Muscle layer of duodenum (tissue), 2 donors: ENCODE measurements at regions not wholly inside any gene's neighbourhood (a gene's known extent, or its start where the extent isn't known, plus 50 kb on each side); places are given as distances from the start of the nearest gene placed in this dataset.

Source experiments
- H3K27ac ChIP-seq: one replicate; pipeline ENCODE4 v1.7.0; 2013; ENCODE audit warnings: mild to moderate bottlenecking, low read length
- H3K27me3 ChIP-seq: one replicate; pipeline ENCODE4 v1.7.0; 2013; ENCODE audit warnings: low read depth, mild to moderate bottlenecking, control low read depth, low read length
- H3K36me3 ChIP-seq, 2 donors: one replicate each; pipeline ENCODE4 v1.7.0; 2013; ENCODE audit warnings: low read length in 2 of 2, control low read depth in 1 of 2, mild to moderate bottlenecking in 1 of 2; ENCODE audit not compliant: insufficient read depth in 2 of 2, control insufficient read depth in 1 of 2
- H3K4me1 ChIP-seq, 2 donors: one replicate each; pipeline ENCODE4 v1.7.0; 2013; ENCODE audit warnings: low read length in 2 of 2, mild to moderate bottlenecking in 2 of 2, control low read depth in 1 of 2, moderate library complexity in 1 of 2; ENCODE audit not compliant: insufficient read depth in 2 of 2, control insufficient read depth in 1 of 2
- H3K4me3 ChIP-seq, 2 donors: one replicate each; pipeline ENCODE4 v1.7.0; 2013; ENCODE audit warnings: low read length in 2 of 2, low read depth in 1 of 2, mild to moderate bottlenecking in 1 of 2
- H3K9me3 ChIP-seq, 2 donors: one replicate each; pipeline ENCODE4 v1.7.0; 2013; ENCODE audit warnings: low read length in 2 of 2, control low read depth in 1 of 2, mild to moderate bottlenecking in 1 of 2; ENCODE audit not compliant: control insufficient read depth in 1 of 2
- donor health status: healthy.

DNA sequence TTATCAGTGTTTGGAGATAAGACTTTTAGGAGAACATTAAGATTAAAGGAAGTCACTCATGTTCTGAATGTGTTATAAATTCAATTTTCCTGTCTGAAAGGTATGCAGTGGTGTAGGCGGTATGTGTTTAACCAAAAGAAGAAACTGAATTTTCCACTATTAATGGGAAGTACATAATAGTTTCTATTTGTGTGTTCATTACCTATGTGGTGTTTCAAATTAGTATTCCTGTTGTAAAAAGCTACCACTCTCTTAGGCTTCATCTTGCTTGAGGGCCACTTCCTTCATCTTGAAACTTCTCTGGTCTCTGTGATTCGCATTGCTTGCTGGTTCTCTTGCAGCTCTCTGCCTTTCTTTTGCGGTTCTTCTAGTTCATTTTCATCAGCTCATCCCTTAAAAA, 123.4 kb downstream of the HLX start:
- Histone ChIP-seq H3K27ac (no peak overlapping the region), H3K27me3 (no peaks in the 10 kb centered on the region), H3K9me3 (no peaks in the 10 kb centered on the region), H3K4me1 (no peaks in the 10 kb centered on the region), H3K36me3 (no peaks in the 10 kb centered on the region), H3K4me3 (no peak overlapping the region)

DNA sequence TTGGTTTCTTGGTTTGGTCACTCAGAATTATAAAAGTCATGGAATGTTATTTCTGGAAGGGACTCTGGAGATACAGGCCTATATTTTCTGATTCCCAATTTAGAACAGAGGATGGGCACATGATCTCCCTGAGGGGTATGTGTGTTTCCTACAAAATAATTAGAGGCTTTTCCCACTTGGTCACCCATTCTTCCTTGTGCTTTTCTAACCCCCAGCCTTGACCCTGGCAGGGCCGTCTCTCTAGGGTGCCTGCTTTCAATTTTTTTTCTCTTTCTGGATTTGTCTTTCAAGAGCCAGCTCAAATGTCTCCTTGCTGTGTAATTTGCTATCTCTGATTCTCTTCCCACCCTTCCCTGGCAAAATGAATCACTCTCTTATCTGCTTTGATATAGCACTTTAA, 131.9 kb downstream of the HLX start:
- Histone ChIP-seq H3K36me3 (no peaks in the 10 kb centered on the region), H3K27ac (no peak overlapping the region), H3K4me1 (no peaks in the 10 kb centered on the region), H3K9me3 (no peaks in the 10 kb centered on the region), H3K4me3 (no peak overlapping the region), H3K27me3 (no peaks in the 10 kb centered on the region)

DNA sequence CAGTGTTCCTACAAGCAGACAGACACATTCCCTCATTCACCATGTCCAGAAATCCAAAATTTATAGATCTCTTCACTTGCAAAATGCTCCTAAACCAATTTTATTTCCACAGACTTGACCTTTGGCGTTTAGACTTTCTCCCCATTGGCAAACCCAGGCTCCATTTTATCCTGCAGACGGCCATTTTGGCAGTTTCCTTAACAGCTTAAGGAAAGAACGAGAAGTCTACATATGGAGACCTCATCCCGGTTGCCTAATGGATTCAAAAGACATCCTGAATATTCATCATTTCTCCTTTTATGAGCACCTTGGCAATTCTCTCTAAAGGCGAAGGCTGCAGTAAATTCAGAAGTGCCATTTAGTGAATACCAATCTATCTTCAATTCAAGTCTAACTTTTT, 132.9 kb downstream of the HLX start:
- H3K27ac ChIP-seq: no peak overlapping the region
- no peaks in the 10 kb centered on the region for H3K27me3 ChIP-seq
- no peaks in the 10 kb centered on the region for H3K4me1 ChIP-seq
- H3K4me3 ChIP-seq: no peak overlapping the region
- H3K9me3 ChIP-seq: no peaks in the 10 kb centered on the region
- H3K36me3 ChIP-seq: no peaks in the 10 kb centered on the region

DNA sequence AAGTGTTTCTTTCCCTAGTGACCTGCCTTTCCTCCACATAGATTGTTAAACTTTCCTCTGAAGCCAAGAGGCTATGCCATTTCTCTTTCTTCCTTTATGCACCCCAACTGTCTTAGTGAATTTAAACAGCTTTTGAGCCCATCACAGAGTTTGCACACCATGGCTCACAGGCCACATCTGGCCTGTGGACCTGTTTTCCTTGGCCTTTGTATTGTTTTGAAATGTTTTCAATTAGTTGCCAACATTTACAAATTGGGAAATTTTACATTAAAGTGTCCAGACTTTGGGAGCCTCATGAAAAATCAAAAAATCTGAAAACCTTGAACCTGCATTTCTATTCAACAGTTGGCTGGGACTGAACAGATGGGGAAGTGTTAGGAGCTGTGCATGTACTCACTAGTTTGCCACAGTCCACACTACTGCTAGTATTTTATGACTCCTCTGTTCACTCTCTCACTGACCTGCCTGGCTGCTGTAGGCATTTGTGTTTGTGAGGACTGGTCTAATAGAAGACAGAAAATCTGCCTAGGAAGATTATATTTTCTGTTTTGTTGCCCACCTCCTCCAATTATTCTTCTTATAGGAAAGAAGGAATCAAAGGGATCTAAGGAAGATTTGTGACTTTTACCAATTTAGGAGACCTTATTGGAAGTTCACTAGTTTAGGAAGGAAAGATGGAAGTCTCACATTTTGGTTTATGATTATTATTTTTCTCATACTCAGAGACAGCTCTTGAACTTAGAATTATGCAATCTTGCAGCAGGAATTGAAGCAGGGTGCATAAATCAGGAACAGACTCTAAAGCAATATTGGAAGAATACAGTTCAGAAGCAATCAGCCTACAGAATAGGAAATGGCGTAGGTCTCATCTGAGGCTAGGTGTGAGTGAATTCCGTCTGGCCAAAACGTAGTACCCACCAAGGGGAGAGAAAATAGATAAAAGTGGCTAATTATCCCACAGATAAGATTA, 134.7 kb downstream of the HLX start:
- Histone ChIP-seq H3K4me1 (no peaks in the 10 kb centered on the region), H3K9me3 (no peaks in the 10 kb centered on the region), H3K27ac (no peak overlapping the region), H3K36me3 (no peaks in the 10 kb centered on the region), H3K27me3 (no peaks in the 10 kb centered on the region), H3K4me3 (no peak overlapping the region)

DNA sequence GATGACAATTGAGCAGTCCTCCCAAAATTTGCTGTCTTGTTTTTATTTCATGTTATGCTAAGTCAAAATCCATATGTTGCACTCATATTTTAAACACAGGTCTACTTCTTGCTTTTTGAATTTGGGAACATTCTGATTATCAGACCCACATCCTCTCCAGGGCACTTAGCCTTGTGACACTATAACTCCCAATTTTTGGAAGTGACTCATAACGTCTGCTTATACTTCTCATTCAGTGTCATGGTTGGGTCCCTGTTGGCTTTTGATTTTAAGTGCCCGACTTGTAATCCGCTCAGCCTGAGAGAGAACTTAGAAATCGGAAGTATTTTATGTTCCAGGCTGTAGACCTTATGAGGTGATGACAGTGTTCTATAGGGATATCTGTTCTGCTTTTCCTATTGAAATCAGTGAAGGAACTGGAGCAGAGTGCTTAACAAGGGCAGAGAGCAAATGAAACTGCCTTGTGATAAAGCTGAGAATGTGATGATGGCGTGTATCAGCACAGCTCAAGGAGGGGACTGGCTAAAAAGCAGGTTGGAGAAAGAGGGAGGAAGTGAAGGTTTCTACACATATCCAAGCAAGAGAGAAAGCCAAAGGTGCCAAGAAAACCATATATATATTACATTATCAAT, 136.0 kb downstream of the HLX start:
- H3K4me3 ChIP-seq: no peak overlapping the region

DNA sequence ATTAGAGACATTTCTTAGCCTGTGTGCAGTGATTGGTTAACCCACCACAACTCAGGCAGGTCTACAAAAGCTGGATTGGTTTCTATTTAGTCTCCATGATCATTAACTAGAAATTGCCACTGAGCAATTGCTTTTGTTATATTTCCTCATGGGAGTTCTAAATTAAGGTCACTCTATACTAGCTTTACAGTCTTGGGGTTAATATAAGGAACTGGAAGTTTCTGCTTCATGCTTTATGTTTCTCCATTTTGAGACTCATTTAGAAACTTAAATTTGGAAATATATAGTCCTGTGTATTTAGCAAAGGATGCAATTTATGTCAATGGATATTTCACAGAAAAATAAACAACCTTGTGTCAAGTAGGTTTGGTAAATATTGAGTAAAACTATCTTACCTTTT, 137.5 kb downstream of the HLX start:
- Histone ChIP-seq H3K27ac (no peak overlapping the region), H3K9me3 (no peaks in the 10 kb centered on the region), H3K4me1 (no peaks in the 10 kb centered on the region), H3K36me3 (no peaks in the 10 kb centered on the region), H3K4me3 (no peak overlapping the region), H3K27me3 (no peaks in the 10 kb centered on the region)

More for the DNA sequence above, 136.0 kb downstream of the HLX start:
- H3K36me3 ChIP-seq: no peaks in the 10 kb centered on the region
- H3K27me3 ChIP-seq: no peaks in the 10 kb centered on the region
- H3K4me1 ChIP-seq: no peaks in the 10 kb centered on the region
- no peak overlapping the region for H3K27ac ChIP-seq
- H3K9me3 ChIP-seq: no peaks in the 10 kb centered on the region

DNA sequence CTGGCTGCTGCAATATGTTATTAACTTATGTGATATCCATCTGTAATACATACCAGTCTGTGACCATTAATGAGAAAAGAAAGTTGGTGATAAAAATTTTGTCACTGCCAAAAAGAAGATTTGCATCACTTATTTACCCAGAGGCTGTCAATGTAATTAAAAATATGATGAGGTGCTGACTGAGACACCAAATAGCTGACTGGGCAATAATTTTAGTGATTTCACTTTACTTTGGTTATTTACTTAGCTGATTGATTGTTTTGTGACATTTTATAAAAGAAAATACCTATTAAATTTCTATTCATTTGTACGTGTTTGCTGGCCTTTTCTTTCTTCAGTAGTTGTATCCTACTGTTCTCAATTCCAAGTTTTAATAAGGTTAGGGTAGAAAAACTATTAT, 139.2 kb downstream of the HLX start:
- Histone ChIP-seq H3K4me1 (no peaks in the 10 kb centered on the region), H3K36me3 (no peaks in the 10 kb centered on the region), H3K4me3 (no peak overlapping the region), H3K27ac (no peak overlapping the region), H3K9me3 (no peaks in the 10 kb centered on the region), H3K27me3 (no peaks in the 10 kb centered on the region)

DNA sequence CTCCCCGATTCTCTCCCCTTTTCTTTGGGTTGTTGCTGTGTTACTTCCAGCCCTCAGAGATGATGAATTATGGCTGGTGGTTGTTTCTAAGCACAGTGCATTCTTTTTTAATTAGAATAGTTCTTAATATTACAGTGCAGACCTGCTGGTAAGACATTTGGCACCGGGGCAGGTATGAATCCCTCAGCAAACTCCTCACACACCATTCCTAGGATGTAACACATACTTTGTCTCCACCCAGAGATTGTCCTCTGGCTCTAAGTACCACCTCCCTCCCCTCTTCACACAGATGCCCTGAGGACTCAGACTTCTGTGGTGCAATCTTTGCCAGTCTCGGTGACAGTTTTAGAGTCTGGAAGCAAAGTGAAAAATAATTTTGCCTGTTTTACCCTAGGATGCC, 143.1 kb downstream of the HLX start:
- Histone ChIP-seq H3K27ac (no peak overlapping the region), H3K9me3 (no peaks in the 10 kb centered on the region), H3K36me3 (no peaks in the 10 kb centered on the region), H3K4me3 (no peak overlapping the region), H3K4me1 (peaks cover 0 to 3% of the 10 kb centered on the region in 2 donors), H3K27me3 (no peaks in the 10 kb centered on the region)

DNA sequence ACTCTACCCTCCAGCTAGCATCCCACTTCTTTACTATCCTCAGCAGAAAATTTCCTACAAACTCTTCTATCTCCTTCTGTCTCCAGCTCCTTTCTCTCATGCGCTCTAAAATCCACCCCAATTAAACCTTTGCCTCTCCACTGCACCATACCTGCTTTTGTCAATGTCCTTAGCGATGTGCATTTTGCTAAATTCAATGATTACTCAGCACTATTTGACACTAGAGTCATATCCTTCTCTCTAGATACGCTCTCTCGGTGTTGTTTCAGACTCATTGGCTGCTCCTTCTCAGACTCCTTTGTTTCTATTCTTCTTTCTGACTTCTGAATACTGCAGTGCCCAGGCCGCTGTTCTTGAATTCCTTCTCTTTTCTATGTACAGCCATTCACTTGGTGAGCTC, 144.2 kb downstream of the HLX start:
- Histone ChIP-seq H3K36me3 (no peaks in the 10 kb centered on the region), H3K9me3 (no peaks in the 10 kb centered on the region), H3K4me1 (peaks cover 0 to 3% of the 10 kb centered on the region in 2 donors), H3K4me3 (no peak overlapping the region), H3K27ac (no peak overlapping the region), H3K27me3 (no peaks in the 10 kb centered on the region)

DNA sequence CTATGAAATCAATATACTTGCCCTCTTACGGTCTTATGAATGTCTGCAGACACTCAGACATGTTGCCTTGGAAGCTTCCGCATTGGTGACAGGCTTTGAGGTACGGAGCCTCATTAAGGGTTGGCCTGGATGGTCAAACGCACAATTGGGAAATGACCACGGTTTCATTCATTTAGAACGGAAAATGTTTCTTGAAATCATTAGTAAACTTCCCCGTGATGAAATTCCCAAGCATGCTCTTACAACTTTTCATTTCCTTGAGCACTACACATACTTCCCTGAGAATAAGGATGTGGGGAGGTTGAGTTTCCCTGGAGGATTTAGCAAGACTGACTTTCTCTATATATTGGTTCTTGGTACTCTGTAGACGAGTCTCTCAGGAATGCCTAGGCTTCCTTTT, 146.3 kb downstream of the HLX start:
- no peak overlapping the region for H3K27ac ChIP-seq
- no peaks in the 10 kb centered on the region for H3K36me3 ChIP-seq
- H3K4me3 ChIP-seq: no peak overlapping the region
- peaks cover 5 to 14% of the 10 kb centered on the region in 2 donors for H3K4me1 ChIP-seq
- no peaks in the 10 kb centered on the region for H3K9me3 ChIP-seq
- no peaks in the 10 kb centered on the region for H3K27me3 ChIP-seq

DNA sequence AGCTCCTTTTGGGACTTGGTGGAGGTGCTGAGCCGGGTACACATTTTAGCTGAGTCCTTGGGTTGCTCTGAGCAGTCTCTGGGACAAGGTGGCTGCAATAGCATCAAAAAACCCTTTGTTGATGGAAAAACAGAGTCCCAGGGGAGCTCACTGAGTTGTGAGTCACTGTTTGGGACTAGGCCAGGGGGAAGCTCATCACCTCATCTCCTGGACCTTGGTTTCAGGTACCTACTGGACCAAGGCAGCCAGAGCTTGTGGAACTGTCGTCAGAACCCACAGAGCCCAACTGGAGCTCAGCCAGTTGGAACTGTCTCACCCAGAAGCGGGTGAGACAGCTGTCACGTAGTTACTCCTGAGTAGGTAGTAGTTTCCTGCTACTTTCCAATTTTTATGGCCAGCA, 146.7 kb downstream of the HLX start:
- Histone ChIP-seq H3K9me3 (no peaks in the 10 kb centered on the region), H3K27me3 (no peaks in the 10 kb centered on the region), H3K4me3 (no peak overlapping the region), H3K27ac (no peak overlapping the region), H3K4me1 (peaks cover 5 to 16% of the 10 kb centered on the region in 2 donors), H3K36me3 (no peaks in the 10 kb centered on the region)
